ENCODE measurements at regions not wholly inside any gene's neighbourhood (a gene's known extent, or its start where the extent isn't known, plus 50 kb on each side); places are given as distances from the start of the nearest gene placed in this dataset.
"Not testable (repeated sequence)": the region's sequence is repeated elsewhere in the genome, so short reads cannot be mapped to it uniquely, and the experiment has no call there.

DNA sequence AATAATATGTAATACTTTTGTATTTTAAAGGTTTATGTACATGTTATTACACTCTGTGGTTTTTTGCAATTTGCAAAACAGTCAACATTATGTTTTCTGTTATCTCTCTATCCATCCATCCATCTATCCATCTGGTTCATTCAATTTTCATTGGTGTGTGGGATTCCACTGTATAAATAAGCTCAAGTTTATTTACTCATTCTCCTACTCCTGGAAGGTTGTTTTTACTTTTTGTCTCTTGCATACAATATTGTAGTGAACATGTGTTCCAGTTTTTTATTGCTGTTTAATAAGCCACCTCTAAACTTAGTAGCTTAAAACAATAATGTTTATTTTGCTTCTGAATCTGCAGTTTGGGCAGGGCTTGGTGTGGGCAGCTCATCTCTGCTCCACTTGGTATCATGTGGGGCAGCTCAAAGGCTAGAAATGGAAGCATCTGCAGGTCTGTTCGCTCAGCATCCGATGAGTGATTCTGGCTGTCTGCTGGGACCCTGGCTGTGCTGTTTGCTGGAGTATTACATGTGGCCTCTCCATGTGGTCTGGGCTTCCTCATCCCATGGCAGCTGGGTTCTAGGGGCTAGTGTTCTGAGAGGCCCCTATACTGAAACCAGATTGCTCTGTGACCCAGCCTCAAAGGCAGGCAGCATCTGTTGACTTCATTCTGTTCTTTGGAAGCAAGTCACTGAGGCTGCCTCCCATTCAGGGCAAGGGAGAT is 98.8 kb downstream of the SLC25A47 start:
- DNase-seq, result no peak

DNA sequence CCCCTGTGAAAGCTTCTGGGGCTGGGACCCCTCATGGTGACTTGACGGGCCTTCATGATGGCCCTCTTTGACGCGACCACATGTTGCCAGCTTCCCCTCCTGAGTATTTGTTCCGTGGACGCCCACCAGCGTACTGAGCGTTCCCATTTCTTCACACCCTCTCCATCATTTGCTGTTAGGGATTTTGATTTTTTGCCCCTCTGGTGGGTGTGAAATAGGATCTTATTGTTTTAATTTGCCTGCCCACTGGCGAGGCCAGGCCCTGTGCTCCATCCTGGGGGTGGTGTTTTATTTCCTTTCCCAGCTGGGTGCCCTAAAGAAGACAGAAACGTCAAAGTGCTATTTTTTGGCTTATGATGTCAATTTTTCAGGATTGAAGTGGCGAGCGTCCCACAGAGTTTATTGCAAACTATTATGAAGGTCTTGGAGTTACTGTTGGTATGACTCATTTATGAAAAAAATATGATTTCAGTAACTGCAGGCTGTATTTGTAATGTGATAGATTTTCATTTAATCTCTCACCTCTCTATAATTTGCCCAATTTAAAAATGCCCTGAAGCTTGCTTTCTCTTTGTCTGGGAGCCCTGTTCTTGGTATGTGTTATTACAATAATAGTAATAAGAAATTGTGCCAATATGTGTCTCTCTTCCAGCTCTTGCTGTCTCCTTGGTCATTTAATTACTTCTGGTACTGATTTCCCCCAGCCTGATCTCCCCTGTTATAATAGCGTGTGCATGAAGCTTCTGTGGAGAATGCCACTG is 99.6 kb downstream of the SLC25A47 start:
- DNase-seq, result peak; percentile 61

DNA sequence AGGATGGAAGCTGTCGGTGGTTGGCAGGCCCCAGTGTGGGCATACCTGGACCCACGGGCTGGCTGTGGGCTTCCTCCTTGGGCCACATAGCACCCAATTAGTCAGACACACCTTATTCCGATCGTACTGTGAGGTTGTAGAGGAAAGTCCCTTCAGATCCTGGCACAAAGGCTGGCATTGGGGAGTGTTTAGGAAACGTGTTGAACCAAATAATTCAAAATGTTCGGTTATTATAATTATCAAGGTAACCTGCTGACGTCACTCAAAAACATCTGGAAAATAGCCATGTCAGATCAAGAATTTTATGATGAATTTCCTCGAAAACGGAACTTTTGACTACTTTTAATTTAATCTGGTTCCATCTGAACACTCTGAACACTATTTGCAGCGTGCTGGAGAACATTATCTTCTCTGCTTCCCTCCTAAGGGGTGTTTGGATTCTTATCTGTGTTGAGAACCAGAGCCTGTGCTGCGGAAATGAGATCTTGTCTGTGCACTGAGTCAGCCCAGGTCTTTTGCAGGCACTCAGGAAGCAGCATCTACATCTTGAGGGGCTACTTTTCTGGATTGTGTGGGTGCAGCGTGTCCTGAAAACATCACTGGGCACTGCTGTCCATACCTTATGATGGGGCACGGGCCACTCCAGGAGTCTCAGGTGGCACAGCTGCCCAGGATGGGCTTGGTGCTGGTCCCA is 100.3 kb downstream of the SLC25A47 start:
- no peak for DNase-seq

DNA sequence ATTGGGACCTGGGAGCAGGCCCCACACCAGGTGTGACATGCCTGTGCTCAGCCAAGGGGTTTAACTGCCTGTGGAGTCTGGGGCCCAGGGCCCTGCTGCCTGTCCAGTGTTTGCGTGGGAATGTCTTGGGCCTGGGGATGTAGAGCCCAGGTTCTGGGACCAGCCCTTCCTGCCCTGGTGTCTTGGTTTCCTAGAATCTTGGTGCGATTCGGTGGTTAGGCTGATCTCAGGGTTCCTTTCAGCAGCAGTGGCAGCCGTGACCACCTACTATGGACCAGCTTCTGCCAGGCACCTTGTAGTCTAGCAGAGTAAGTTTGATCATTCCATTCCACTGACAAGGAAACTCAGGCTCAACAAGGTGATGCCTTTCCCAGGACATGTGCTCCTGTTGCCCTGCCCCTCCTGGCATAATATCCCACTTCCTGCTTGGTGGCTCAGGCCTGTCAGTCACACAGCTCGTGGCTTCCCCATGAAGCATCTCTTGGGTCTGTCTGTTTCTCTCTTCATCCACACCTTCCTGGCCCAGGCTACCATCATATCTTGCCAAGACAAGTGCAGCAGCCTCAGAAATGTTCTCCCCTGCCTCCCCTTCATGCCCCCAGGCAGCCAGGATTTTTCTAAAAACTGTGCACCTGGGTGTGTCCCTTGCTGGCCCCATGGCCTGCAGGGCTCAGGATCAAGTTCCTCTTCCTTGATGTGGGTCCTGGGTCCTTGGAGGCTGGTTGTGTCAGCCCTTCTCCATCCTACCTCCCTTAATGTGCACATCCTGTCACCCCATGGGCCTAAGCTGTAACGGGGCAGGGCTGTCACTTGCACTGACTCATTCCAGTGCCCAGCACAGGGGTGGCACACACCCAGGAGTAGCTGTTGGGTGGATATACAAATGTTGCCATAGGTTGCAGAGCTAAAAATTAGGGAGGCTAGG is 101.6 kb downstream of the SLC25A47 start:
- no peak for DNase-seq

DNA sequence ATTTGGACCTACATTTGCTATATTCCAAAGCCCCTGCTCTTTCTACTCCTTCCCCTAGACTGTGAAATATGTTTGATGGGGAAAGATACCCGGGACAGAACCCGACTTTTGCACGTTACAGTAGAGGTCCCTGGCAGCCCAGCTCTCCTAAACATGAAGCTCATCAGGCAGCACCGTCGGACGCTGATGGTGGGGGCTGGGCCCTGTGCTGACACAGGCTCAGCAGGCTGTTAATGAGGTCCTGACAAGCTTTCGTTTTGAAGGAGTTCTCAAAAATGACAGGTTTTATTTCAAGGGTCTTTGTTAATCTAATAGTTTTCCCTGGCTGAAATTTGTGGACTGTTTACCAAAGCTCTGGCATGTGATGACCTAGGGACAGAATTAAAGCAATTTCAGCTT is 102.3 kb downstream of the SLC25A47 start:
- DNase-seq, result no peak

DNA sequence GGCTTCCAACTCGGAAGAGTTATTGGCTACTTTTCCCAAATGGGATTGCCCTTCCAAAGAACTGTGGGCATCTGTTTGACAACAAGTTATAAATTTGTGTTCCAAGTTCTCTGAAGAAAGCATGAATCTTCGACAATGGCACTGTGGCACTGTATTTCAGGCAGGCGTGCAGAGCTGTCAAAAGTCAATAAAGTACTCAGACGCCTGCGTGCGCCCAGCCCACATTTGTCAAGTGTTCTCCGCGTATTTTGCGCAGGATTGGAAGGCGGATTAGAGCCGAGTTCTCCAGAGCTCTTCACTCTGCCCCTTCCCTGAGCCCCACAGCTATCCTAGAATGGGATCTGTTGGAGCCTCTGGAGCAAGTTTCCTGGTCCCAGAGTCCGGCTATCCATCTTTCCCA is 103.2 kb downstream of the SLC25A47 start:
- no peak for DNase-seq

DNA sequence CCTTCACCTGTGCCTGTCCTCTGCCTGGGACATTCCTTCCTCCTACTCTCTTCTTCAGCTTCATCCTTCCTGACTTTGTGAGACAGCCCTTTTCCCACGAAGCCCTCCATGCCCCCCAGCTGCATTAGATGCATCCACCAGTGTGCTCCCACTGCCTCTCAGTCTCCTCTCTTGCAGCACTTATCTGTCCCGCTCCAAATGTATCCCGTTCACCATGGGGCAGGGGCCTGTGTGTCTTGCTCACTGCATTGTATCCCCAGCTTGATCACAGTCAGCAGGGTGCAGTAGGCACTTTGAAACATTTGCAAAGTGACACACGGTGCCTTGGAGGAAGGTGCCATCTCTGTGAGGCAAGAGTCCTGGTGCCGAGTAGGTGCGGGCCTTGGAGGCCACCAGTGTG is 104.0 kb downstream of the SLC25A47 start:
- DNase-seq, result no peak

DNA sequence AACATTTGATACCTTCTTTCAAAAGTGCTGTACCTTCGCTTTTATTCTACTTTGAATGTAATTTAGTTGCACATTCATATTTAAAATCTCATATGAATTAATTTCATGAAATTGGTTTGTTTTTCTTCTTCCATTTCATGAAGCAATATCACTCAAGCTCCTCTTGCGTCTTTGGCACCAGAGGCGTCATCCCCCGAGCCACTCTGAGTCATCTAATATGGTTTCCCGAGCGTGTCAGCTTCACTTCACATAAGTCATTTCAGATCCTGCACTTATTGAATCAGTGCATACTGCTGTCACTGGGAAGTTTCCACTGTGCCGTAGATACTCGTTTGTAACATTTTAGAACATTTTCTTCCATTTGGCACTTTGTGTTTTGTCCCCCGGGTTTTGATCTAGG is 105.6 kb downstream of the SLC25A47 start:
- DNase-seq, result peak; percentile 53

DNA sequence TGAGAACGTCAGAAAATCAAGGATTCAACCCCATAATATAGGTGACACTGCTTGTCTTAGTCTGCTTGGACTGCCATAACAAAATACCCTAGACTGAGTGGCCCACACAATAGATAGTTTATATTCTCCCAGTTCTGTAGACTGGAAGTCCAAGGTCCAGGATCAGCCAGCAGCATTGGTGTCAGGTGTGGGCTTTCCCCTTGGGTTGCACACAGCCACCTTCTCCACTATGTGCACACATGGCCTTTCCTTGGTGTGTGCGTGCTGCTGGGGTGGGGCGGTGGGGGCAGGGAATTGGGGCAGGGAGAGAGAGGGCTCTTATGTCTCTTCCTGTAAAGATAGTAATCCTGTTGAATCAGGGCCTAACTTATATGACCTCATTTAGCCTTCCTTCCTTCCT is 106.4 kb downstream of the SLC25A47 start:
- DNase-seq, result no peak

DNA sequence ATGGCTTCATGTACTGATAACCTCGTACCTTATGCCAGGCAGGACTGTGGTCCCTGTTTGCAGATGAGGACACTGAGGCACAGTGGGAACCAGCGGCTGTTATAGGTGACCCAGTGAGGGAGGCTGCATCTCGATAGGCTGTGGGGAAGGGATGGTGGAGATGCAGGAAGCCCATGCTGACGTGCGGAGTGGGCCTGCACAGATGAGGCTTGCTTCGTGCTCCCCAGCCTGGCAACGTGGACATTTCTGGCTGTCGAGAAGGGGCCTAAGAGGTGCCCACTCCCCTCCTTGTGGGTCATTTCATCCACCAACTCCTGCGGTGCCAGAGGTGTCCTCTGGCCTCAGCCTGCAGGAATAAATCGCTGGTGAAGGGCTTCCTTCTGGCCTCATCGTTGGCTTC is 107.4 kb downstream of the SLC25A47 start:
- no peak for DNase-seq

DNA sequence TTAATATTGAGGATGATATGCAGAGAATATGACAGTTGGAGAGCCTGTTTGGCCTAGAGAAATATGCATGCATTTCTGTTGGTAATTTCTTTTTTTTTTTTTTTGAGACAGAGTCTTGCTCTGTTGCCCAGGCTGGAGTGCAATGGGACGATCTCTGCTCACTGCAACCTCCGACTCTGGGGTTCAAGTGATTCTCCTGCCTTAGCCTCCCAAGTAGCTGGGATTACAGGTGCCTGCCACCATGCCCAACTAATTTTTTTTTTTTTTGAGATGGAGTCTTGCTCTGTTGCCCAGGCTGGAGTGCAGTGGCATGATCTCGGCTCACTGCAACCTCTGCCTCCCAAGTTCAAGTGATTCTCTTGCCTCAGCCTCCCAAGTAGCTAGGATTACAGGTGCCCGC is 108.3 kb downstream of the SLC25A47 start:
- DNase-seq, result not testable (repeated sequence)

DNA sequence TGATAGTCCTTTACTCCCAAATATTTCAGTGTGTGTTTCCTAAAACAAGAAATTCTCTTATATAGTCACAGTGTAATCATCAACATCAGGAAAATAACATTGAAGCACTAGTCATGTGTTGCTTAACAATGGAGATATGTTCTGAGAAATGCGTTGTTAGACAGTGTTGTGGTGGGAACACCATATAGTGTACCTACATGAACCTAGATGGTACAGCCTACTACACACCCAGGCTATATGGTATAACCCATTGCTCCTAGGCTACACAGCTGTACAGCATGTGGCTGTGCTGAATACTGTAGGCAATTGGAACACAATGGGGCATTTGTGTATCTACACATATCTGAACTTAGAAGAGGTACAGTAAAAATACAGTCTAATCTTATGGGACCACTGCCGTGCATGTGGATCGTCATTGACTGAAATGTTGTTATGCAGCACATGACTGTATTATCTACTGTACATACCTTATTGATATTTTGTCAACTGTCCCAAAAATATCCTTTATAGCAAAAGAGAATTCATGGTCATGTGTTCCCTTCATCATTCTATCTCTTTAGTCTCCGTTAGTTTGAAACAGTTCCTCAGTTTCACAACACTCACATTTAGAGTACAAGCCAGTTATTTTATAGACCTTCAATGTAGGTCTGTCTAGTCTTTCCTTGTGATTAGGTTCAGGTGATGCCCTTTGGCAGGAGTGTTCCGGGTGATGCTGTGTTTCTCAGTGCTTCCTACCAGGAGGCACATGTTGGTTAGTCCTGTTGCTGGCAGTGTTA is 109.7 kb downstream of the SLC25A47 start:
- no peak for DNase-seq

DNA sequence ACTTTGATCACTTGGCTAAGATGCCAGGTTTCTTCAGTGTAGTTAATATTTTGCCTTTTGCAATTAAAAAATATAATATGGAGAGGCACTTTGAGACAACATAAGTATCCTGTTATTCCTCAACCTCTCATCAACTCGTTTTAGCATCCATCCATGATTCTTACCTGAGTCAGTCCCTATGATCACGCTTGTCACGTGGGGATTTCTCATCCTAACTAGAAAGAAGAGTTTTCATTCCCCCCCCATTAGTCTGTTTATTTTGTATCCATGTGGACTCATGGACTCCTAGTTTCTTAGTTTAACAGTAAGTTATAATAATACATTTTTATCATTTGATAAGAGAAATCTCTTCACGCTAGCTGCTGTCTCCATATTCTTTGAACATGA is 110.3 kb downstream of the SLC25A47 start:
- DNase-seq, result no peak

DNA sequence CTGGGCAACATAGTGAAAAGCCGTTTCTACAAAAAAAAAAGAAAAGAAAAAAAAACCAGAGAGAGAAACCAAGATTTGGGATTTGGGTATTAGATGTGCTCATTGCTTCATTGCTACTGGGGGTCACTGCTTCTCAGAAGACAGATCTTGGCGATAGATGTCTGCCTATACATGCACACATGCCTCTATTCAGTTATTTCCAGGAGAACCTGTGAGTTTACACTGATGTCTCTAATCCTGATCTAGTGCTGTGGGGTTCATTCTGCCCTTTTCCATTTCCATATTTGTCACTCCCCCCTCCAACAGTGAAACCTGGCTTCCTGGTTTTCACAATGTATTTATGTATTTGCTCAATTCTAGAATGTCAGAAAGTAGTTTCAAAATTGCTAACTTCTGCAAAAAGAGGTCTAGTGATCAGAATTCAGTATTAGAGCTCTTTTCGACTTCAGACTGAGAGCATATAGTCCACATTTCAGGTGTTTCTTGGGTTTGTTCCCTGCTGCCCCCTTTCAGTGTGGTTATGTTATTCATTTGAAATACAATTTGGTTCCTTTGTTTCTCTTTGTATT is 111.0 kb downstream of the SLC25A47 start:
- no peak for DNase-seq

DNA sequence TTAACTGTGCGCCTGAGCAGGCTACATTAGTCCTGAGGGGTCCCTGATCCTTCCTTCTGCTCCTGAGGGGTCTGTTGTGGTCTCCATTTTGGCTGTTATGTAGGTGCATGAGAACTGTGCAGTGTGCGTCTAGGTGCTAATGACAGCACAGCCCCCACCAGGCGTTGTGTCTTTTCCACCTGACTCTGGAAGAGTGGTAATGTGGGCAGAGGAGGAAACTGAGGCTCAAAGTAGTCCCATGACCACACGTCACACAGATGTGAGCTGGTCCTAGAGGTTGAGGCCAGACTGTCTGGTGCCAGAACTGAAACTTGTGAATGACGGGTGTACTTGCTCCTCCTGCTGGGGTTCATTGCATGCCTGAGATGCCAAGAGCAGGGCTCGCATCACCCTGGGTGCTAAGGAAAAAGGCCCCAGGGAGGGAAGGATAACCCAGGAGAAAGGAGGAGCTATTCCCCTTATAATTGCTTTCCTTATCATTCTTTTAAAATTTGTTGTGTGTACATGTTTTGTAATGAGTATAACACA is 111.8 kb downstream of the SLC25A47 start:
- DNase-seq, result no peak

DNA sequence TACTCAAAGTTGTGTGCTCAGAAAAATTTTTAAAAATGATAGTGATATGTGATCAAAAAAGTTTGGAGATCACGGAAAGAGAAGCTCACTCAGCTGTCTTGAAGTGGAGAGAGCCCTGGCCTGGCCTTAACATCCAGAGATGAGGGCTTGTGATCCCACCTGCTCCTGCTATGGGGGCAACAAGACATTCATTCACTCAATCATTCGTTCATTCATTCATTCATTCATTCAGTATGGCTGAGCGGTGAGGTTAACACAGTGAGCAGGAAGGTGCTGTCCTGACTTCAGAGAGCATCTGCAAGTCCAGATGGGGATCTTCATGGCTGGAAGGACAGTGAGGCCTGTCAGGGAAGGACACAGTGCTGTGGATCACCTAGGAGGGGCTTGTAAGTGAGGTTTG is 112.3 kb downstream of the SLC25A47 start:
- DNase-seq, result no peak

DNA sequence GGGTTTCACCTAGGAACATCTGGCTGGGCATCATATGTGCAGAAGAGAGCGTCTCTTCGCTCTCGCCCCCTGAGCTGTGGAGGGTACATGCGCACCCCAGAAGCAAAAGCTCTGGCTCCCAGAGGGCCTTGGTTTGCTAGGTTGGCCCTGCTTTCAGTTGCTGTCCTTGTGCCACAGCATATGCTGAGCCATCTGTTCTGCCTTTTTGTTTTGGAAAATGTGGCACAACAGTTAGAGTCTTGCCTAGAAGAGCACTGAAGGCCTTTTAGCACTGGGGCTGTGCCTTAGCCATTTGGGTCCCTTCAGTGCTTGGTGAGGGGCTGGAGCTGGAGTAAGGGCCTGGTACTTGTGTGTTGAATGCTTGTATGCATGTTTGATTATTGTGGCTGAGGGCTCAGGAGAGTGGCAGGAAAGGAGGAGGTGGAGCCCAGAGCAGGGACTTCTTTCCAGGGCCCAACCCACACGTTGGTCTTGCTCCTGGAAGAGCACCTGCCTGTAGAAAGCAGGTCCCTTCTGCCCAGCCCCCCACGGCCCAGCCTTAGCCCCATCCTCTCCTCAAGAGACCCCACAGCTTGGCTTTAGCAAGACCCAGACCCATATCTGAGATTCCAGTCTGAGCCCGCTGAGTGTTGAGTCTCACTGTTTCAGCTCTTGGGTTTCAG is 113.7 kb downstream of the SLC25A47 start:
- no peak for DNase-seq

DNA sequence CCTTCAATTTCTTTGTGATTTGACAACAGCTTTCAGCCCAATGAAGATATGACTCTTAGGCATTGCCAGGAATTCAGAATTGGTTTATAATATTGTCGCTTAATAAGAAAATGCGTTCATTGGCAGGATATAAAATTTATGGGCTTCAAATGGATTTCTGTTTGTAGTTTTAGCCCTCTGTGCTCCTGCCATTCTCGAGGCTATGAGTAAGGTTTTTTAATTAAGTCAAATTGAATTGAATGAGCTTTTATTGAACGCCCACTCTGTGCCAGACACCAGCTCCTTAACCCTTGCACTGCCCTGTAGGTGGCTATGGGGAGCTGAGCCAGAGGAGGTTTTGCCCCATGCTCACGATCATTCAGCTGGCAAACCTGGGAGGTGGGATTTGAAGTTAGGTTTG is 115.1 kb downstream of the SLC25A47 start:
- DNase-seq, result no peak

DNA sequence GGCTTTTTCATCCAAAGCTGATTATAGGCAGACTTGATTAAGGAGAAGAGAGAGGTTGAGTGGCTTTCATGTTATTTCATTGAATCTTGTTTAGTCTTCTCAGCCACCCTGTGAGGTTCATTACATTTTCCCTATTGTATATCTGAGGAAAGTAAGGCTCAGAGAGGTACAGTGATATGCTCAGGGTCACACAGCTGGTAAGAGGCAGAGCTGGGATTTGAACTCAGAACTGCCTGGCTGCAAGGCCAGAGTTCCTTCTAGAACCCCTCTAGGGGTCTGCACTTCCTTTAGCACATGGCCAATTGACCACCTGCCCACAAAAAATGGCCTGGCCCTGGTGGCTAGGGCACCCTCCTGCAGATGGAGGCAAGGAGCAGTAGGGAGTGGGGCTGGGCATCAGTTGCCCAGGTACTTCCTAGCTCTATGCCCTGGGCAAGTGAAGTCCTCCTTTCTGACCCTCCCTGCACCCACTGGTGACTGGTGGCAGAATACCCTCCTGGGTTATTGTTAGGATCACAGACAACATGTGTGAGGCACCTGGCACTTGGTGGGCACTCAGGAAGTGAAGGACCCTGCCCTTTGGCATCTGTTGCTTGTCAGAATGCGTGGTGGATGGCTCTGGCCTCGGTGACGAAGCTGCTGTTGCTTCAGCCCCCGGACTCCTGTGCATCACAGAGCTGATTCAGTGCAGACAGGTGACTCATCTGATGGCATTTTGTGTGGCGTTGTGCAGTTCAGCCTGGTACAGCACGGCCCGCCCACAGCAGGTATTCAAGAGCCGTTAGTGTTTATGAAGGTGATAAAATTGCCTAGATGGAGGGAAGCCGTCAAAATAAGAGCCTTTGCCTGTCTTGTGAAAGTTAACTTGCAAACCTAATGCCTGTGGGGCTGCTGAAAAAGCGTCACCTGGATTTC is 115.8 kb downstream of the SLC25A47 start:
- DNase-seq, result peak; percentile 43

DNA sequence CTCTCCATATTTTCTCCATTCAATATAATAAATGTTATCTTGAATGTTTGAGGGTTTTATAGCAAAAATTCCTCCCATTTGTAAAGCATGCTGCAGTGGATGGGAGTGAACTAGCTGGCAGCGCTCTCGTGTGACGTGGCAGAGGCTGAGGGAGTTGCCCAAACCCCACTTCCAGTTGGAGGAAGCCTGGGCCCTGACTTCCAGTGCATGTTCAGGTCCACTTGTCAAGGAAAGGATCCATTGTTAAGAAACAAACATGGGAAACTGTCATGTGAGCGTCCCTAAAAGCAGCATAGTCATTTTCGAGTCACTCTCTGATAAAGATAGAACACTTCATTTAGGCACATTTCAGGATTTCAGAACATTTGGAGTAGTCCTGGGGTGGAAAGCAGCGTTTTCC is 116.6 kb downstream of the SLC25A47 start:
- no peak for DNase-seq

Measured in fibroblast of upper back skin (primary cell).